Activated naive CD4-positive, alpha-beta T cell treated with anti-CD3 and anti-CD28 coated beads, Interleukin-2, amount 10 ng/mL, durations not matched to agents 7 days and 5 days (primary cell): ENCODE measurements at regions not wholly inside any gene's neighbourhood (a gene's known extent, or its start where the extent isn't known, plus 50 kb on each side); places are given as distances from the start of the nearest gene placed in this dataset.

Source experiments
- CTCF ChIA-PET: fragments of 350-600 bp; sonication (Branson Sonifier 250); formaldehyde crosslinking; loops from one replicate; lab custom pipeline; 2021; ENCODE audit warnings: antibody characterized with exemption; lab: Charles Lee
- DNase-seq: peaks from one replicate; pipeline ENCODE4 v3.0.0-alpha.2; 2020
- H3K27ac Mint-ChIP-seq: one replicate; pipeline ENCODE4 v1.8.0; 2021; ENCODE audit warnings: mild to moderate bottlenecking, moderate library complexity, mixed read lengths
- H3K27me3 Mint-ChIP-seq: one replicate; pipeline ENCODE4 v1.8.0; 2021; ENCODE audit warnings: mild to moderate bottlenecking, mixed read lengths
- H3K36me3 Mint-ChIP-seq: one replicate; pipeline ENCODE4 v1.8.0; 2021; ENCODE audit warnings: mixed read lengths
- H3K4me1 Mint-ChIP-seq: one replicate; pipeline ENCODE4 v1.8.0; 2021; ENCODE audit warnings: mixed read lengths
- H3K4me3 Mint-ChIP-seq: one replicate; pipeline ENCODE4 v1.8.0; 2021; ENCODE audit warnings: mild to moderate bottlenecking, moderate library complexity, mixed read lengths
- H3K9me3 Mint-ChIP-seq: one replicate; pipeline ENCODE4 v1.8.0; 2021; ENCODE audit warnings: mixed read lengths

GRCh38 chr13:32907211-32907610 is 109.0 kb upstream of the KL start:
- CTCF ChIA-PET: no interaction called here
- H3K36me3 Mint-ChIP-seq: no peaks in the 10 kb centered on the region
- no peaks in the 10 kb centered on the region for H3K27me3 Mint-ChIP-seq
- no peak for DNase-seq
- H3K4me1 Mint-ChIP-seq: peaks cover 47% of the 10 kb centered on the region
- peaks cover 1% of the 10 kb centered on the region for H3K9me3 Mint-ChIP-seq
- no peak overlapping the region for H3K4me3 Mint-ChIP-seq
- no peak overlapping the region for H3K27ac Mint-ChIP-seq

DNA sequence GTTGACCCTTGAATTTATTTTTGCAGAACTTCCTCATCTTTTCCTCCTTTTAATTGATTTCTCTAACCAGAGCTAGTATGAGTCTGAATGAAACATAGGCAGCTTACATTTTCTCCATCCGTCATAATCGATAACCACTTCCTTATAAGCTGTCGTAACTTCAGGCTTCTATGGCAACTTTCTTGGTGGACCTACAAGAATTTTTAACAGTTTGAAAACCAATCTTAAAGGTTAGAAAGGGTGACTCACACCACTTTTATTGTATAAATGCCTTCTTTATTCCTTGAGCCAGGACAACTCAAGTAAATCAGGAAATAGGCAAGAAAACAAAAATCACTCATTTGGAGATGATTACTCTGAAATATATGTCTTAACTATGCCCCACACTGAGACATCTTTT is 105.7 kb upstream of the KL start:
- Mint-ChIP-seq H3K27me3 (no peaks in the 10 kb centered on the region), H3K9me3 (peaks cover 2% of the 10 kb centered on the region), H3K4me3 (no peak overlapping the region), H3K4me1 (peaks cover 21% of the 10 kb centered on the region), H3K36me3 (no peaks in the 10 kb centered on the region), H3K27ac (peak overlapping the region; percentile 12)
- CTCF ChIA-PET: interaction anchor here (0.6 to 2.5 kb wide), 9 partner anchors 9 to 633 kb away, joined by 3 to 12 read pairs (median 4); partner anchors contain the start of gene PDS5B
- no peak for DNase-seq

DNA sequence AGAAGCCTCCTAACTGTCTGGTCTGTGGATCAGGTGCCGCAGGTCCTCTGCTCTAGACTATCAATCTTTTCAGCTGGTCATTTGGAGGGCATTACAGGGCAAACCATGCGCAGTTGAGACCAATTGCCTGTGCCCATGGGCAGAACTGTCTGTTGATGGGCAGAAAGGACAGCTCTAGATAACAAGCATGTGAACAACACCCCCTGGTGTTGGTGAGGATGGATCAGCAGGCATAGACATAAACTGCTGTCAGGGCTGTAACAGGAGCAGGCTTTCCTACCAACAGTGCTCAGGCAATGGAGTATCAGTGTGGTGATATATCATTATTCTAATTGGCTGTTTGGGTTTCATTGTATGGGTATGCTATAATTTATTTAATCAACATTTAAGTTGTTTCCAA is 104.7 kb upstream of the KL start:
- Mint-ChIP-seq H3K27ac (no peak overlapping the region), H3K4me1 (peaks cover 12% of the 10 kb centered on the region), H3K36me3 (no peaks in the 10 kb centered on the region), H3K9me3 (peaks cover 9% of the 10 kb centered on the region), H3K4me3 (no peak overlapping the region), H3K27me3 (no peaks in the 10 kb centered on the region)
- CTCF ChIA-PET: interaction anchor here (0.6 to 2.5 kb wide), 9 partner anchors 9 to 632 kb away, joined by 3 to 12 read pairs (median 4); partner anchors contain the start of gene PDS5B
- DNase-seq: peak; percentile 58

DNA sequence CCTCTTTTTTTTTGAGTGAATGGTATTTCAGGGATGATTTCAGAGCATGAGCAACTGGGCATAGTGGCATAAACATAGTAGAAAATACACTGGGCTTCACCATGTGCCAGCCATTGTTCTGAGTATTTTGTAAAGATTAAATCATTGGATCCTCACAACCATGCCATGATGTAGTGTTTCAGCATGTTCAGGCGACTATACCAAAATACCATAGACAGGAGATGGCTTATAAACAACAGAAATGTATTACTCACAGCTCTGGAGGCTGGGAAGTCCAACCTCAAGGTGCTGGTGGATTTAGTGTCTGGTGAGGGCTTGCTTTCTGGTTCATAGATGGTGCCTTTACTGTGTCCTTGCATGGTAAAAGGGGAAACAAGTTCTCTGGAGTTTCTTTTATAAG is 101.5 kb upstream of the KL start:
- no peak for DNase-seq
- CTCF ChIA-PET: interaction anchor here (1.6 kb wide), 1 partner anchor 19 kb away, joined by 3 read pairs; no protein-coding TSS in a partner anchor
- Mint-ChIP-seq H3K27me3 (no peaks in the 10 kb centered on the region), H3K4me3 (no peak overlapping the region), H3K36me3 (peaks cover 4% of the 10 kb centered on the region), H3K27ac (no peak overlapping the region), H3K4me1 (peaks cover 17% of the 10 kb centered on the region), H3K9me3 (peaks cover 20% of the 10 kb centered on the region)

- no peaks in the 10 kb centered on the region for H3K27me3 Mint-ChIP-seq
- no peak overlapping the region for H3K27ac Mint-ChIP-seq
- H3K36me3 Mint-ChIP-seq: peaks cover 4% of the 10 kb centered on the region
- CTCF ChIA-PET: no interaction called here
- H3K4me3 Mint-ChIP-seq: no peak overlapping the region
- peaks cover 5% of the 10 kb centered on the region for H3K4me1 Mint-ChIP-seq
- DNase-seq: no peak
- peaks cover 20% of the 10 kb centered on the region for H3K9me3 Mint-ChIP-seq
Measured at GRCh38 chr13:32917504-32917903, 98.7 kb upstream of the KL start.

GRCh38 chr13:32923725-32924124 is 92.5 kb upstream of the KL start:
- Mint-ChIP-seq H3K4me1 (no peaks in the 10 kb centered on the region), H3K4me3 (no peak overlapping the region), H3K36me3 (no peaks in the 10 kb centered on the region), H3K27me3 (no peaks in the 10 kb centered on the region), H3K9me3 (no peaks in the 10 kb centered on the region), H3K27ac (no peak overlapping the region)
- CTCF ChIA-PET: no interaction called here
- no peak for DNase-seq

DNA sequence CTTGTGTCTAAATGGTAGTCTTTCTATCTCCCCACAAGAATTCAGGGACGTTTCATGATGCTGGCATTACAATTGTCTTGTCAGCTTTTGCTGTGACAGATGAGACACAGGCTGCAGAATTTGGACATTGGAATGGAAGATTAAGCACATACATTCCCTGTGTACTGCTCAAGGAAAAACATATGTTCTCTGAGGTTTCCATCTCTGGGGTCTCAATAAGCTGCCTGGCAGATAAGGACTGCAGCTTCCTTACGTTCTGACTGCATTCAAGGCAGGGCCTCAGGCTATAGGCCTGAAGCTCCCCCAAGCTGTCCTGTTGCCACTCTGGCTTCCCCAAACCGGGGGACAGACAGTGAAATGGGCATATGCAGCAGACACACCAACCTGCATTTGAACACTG is 91.3 kb upstream of the KL start:
- H3K9me3 Mint-ChIP-seq: no peaks in the 10 kb centered on the region
- no peaks in the 10 kb centered on the region for H3K4me1 Mint-ChIP-seq
- H3K4me3 Mint-ChIP-seq: no peak overlapping the region
- H3K27me3 Mint-ChIP-seq: no peaks in the 10 kb centered on the region
- no peak for DNase-seq
- CTCF ChIA-PET: no interaction called here
- no peaks in the 10 kb centered on the region for H3K36me3 Mint-ChIP-seq
- H3K27ac Mint-ChIP-seq: no peak overlapping the region

GRCh38 chr13:32925506-32925905 is 90.7 kb upstream of the KL start:
- H3K27ac Mint-ChIP-seq: no peak overlapping the region
- CTCF ChIA-PET: no interaction called here
- no peaks in the 10 kb centered on the region for H3K27me3 Mint-ChIP-seq

GRCh38 chr13:32932376-32932775 is 83.8 kb upstream of the KL start:
- H3K27me3 Mint-ChIP-seq: peaks cover 9% of the 10 kb centered on the region
- H3K36me3 Mint-ChIP-seq: no peaks in the 10 kb centered on the region
- CTCF ChIA-PET: interaction anchor here (0.7 kb wide), 1 partner anchor 97 kb away, joined by 3 read pairs; no protein-coding TSS in a partner anchor
- no peak for DNase-seq
- H3K4me3 Mint-ChIP-seq: no peak overlapping the region
- H3K27ac Mint-ChIP-seq: no peak overlapping the region
- no peaks in the 10 kb centered on the region for H3K4me1 Mint-ChIP-seq
- H3K9me3 Mint-ChIP-seq: peaks cover 2% of the 10 kb centered on the region

More at GRCh38 chr13:32925506-32925905, 90.7 kb upstream of the KL start:
- Mint-ChIP-seq H3K4me3 (no peak overlapping the region), H3K36me3 (no peaks in the 10 kb centered on the region), H3K9me3 (no peaks in the 10 kb centered on the region), H3K4me1 (no peaks in the 10 kb centered on the region)
- no peak for DNase-seq

GRCh38 chr13:32936716-32937115 is 79.5 kb upstream of the KL start:
- H3K4me1 Mint-ChIP-seq: peaks cover 12% of the 10 kb centered on the region
- no peaks in the 10 kb centered on the region for H3K36me3 Mint-ChIP-seq

GRCh38 chr13:32938314-32938713 is 77.9 kb upstream of the KL start:
- Mint-ChIP-seq H3K4me1 (peaks cover 15% of the 10 kb centered on the region), H3K4me3 (no peak overlapping the region), H3K27me3 (peaks cover 9% of the 10 kb centered on the region), H3K9me3 (no peaks in the 10 kb centered on the region), H3K36me3 (no peaks in the 10 kb centered on the region), H3K27ac (no peak overlapping the region)
- no peak for DNase-seq
- CTCF ChIA-PET: interaction anchor here (0.7 kb wide), 1 partner anchor 60 kb away, joined by 3 read pairs; no protein-coding TSS in a partner anchor

More at GRCh38 chr13:32936716-32937115, 79.5 kb upstream of the KL start:
- Mint-ChIP-seq H3K4me3 (no peak overlapping the region), H3K27me3 (peaks cover 14% of the 10 kb centered on the region), H3K9me3 (peaks cover 2% of the 10 kb centered on the region), H3K27ac (no peak overlapping the region)
- CTCF ChIA-PET: no interaction called here
- no peak for DNase-seq

DNA sequence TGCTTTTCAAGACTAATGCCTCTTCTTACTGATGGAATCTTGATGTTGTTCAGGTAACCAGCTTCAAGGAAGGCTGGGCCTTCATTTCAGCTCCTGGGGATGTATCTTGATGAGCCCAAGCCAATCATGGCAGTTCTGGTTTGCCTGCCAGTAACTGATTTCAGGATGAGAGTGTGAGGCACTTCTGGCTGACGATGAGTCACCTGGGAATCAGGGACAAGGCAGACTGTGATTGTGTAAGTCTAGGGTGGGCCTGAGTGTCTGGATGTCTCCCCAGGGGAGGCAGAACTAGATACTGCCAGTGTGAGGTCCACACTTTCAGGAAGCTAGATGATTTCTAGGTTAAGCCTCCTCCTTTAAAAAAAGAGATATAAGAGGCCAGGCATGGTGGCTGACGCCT is 77.3 kb upstream of the KL start:
- H3K9me3 Mint-ChIP-seq: no peaks in the 10 kb centered on the region
- H3K27ac Mint-ChIP-seq: no peak overlapping the region
- peaks cover 5% of the 10 kb centered on the region for H3K27me3 Mint-ChIP-seq
- no peak overlapping the region for H3K4me3 Mint-ChIP-seq
- CTCF ChIA-PET: no interaction called here
- no peak for DNase-seq
- peaks cover 15% of the 10 kb centered on the region for H3K4me1 Mint-ChIP-seq
- H3K36me3 Mint-ChIP-seq: no peaks in the 10 kb centered on the region

DNA sequence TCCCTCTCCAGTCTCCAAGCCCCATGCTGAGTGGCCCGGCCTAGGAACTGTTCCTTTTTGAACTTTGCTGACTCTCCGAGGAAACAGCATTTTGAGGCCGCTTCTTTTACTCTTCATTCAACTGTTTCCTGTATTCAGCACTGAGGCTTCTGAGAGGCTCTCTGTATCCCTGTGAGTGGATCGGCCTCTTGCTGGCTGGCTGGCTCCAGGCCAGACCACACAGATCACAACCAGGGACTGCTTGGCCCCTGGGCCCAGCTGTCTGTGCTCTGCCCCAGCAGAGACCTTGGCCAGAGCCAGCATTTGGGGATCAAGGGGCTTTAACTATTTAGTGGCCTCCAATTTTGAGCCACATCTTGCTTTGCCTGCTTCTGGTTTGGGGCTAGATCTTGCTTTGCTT is 75.6 kb upstream of the KL start:
- Mint-ChIP-seq H3K27ac (no peak overlapping the region), H3K36me3 (no peaks in the 10 kb centered on the region), H3K9me3 (no peaks in the 10 kb centered on the region), H3K27me3 (peaks cover 5% of the 10 kb centered on the region), H3K4me1 (peaks cover 15% of the 10 kb centered on the region), H3K4me3 (no peak overlapping the region)
- CTCF ChIA-PET: no interaction called here
- DNase-seq: no peak

- CTCF ChIA-PET: no interaction called here
- no peak for DNase-seq
- no peak overlapping the region for H3K27ac Mint-ChIP-seq
- peaks cover 15% of the 10 kb centered on the region for H3K4me1 Mint-ChIP-seq
- peaks cover 5% of the 10 kb centered on the region for H3K27me3 Mint-ChIP-seq
- no peak overlapping the region for H3K4me3 Mint-ChIP-seq
- no peaks in the 10 kb centered on the region for H3K9me3 Mint-ChIP-seq
- no peaks in the 10 kb centered on the region for H3K36me3 Mint-ChIP-seq
Measured at GRCh38 chr13:32941368-32941767, 74.9 kb upstream of the KL start.

- Mint-ChIP-seq H3K36me3 (no peaks in the 10 kb centered on the region), H3K27me3 (no peaks in the 10 kb centered on the region), H3K4me3 (no peak overlapping the region), H3K9me3 (no peaks in the 10 kb centered on the region), H3K27ac (no peak overlapping the region), H3K4me1 (peaks cover 5% of the 10 kb centered on the region)
- no peak for DNase-seq
- CTCF ChIA-PET: no interaction called here
Measured at GRCh38 chr13:32946558-32946957, 69.7 kb upstream of the KL start.
